ENCODE measurements at regions not wholly inside any gene's neighbourhood (a gene's known extent, or its start where the extent isn't known, plus 50 kb on each side); places are given as distances from the start of the nearest gene placed in this dataset.
"Not testable (repeated sequence)": the region's sequence is repeated elsewhere in the genome, so short reads cannot be mapped to it uniquely, and the experiment has no call there.

DNA sequence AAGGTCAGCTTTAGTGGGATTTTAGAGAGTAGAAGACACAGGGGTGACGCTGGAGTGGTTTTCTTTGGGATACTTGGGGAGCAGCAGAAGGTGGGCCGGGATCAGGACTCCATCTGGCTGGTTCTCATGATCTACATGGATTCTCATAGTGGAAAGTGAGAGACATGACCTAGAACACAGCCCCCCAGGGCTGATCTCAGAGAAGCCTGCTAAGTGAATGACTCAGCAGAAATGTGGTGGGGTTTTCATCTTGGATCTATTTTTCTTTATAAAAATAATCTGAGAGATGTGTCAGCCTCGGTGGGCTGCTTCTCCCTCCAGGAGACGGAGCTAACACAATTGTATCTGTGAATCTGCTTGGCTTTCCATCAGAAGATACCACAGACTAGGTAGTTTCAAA is 484.4 kb downstream of the TMEM121 start:
- no peaks in the 10 kb centered on the region for H3K27me3 Mint-ChIP-seq
- H3K27ac Mint-ChIP-seq, result no peak overlapping the region
- H3K9me3 Mint-ChIP-seq, result no peaks in the 10 kb centered on the region
- H3K4me3 Mint-ChIP-seq, result no peak overlapping the region
- H3K36me3 Mint-ChIP-seq, result peaks cover 1% of the 10 kb centered on the region
- H3K4me1 Mint-ChIP-seq, result peaks cover 60% of the 10 kb centered on the region

DNA sequence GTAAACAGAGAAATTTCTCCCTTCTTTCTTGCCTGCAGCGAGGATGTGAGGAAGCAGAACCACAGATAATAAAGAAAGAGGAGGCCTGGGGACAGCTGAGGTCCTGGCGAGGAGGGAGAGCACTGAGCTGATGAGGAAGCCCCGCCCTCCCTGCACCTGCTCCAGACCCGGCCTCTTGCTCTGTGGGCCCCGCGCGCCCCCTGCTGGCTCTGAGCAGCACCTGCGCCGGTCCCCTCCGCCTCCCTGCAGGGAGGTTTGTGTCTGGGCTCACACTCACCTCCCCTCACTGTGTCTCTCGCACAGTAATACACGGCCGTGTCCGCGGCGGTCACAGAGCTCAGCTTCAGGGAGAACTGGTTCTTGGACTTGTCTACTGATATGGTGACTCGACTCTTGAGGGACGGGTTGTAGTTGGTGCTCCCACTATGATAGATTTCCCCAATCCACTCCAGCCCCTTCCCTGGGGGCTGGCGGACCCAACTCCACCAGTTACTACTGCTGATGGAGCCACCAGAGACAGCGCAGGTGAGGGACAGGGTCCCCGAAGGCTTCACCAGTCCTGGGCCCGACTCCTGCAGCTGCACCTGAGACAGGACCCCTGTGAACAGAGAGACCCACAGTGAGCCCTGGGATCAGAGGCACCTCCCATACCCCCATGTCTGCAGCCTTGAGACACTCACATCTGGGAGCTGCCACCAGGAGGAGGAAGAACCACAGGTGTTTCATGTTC is 485.4 kb downstream of the TMEM121 start:
- H3K4me3 Mint-ChIP-seq, result peak overlapping the region; percentile 42
- H3K27me3 Mint-ChIP-seq, H3K36me3 Mint-ChIP-seq, H3K9me3 Mint-ChIP-seq: not testable (repeated sequence)
- peak overlapping the region; percentile 76 for H3K27ac Mint-ChIP-seq
- H3K4me1 Mint-ChIP-seq, result peaks cover 62% of the 10 kb centered on the region

DNA sequence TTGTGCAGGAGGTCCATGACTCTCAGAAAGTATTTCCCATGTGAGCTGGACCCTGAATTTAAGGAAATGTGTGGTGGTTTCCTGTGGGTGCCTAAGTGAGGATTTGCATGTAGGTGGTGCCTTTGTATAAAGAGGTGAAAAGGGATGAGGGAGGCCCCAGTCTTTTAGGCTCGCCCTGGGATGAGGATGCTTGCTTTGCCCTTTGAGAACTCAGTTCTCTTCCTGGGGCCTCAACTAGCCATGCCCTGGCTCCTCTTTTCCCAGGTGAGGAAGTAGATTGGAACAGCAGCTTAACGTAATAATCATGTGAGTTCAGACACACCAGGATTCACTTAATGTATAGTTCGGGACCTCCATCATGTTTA is 486.0 kb downstream of the TMEM121 start:
- not testable (repeated sequence) for H3K9me3 Mint-ChIP-seq, H3K36me3 Mint-ChIP-seq, H3K27me3 Mint-ChIP-seq
- Mint-ChIP-seq H3K4me1 (peaks cover 67% of the 10 kb centered on the region), H3K4me3 (peak overlapping the region; percentile 42), H3K27ac (peak overlapping the region; percentile 74)

DNA sequence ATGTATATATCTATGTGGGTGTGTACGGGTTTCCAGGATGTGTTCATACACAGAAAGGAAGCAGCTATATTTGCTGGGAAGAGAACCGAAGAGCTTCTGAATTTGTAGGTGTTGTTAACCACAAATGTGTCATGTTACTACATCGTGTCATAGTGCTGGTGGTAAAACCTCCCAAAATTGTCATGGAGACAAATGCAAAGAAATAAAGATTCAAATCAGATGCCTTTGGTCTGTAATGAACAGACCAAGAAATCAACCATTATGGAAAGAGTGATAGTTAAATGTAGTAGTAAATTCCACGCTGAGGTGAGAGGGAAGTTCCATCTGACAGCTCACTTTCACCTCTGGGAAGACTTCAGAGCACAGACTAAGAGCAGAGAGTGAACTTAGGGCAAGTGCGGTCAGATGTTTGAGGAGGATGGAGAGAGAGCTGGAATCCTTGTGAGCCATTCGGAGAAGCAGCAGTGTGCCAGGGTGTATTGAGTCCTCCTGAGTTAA is 487.5 kb downstream of the TMEM121 start:
- peaks cover 61% of the 10 kb centered on the region for H3K4me1 Mint-ChIP-seq
- H3K27ac Mint-ChIP-seq, result peak overlapping the region; percentile 94
- H3K27me3 Mint-ChIP-seq, result no peaks in the 10 kb centered on the region
- H3K36me3 Mint-ChIP-seq, result peaks cover 1% of the 10 kb centered on the region
- peak overlapping the region; percentile 56 for H3K4me3 Mint-ChIP-seq
- no peaks in the 10 kb centered on the region for H3K9me3 Mint-ChIP-seq

DNA sequence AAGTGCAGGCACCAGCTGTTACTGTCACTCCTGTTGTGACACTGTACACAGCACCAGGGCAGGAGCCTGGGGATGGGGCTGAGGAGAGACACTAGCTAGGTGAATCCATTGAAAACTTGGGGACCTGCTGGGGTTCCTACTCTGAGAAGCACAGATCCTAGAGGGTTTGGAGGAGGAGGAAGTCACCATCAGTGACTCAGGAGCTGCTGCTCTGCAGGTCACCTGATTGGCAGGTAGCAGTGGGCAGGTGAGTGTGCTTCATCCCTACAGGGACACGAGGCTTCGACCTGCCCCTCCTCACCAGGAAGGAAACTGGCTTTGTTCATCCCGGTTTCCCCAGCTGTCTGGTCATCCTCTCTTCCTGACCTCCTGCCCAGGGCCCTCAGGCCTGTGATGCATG is 491.6 kb downstream of the TMEM121 start:
- not testable (repeated sequence) for H3K36me3 Mint-ChIP-seq, H3K9me3 Mint-ChIP-seq, H3K27ac Mint-ChIP-seq, H3K27me3 Mint-ChIP-seq, H3K4me3 Mint-ChIP-seq
- peaks cover 60% of the 10 kb centered on the region for H3K4me1 Mint-ChIP-seq

DNA sequence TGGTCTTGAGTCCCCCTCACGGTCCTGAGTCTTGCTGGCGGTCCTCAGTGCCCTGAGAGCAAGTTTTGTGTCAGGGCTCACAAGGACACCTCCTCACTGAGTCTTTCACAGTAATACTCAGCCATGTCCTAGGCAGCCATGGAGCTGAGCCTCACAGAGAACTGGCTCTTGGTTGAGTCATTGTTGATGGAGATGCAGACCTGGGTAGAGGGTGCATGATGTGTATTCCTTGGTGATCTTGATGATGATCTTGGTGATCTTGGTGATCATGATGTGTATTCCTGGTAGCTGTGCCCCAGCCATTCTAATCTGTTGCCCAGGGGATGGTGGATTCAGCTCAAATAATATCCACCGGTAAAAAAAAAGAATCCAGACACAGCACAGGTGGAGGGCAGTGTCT is 495.4 kb downstream of the TMEM121 start:
- Mint-ChIP-seq H3K4me3 (no peak overlapping the region), H3K9me3 (peaks cover 9% of the 10 kb centered on the region), H3K4me1 (peaks cover 59% of the 10 kb centered on the region), H3K36me3 (peaks cover 6% of the 10 kb centered on the region), H3K27me3 (no peaks in the 10 kb centered on the region), H3K27ac (peak overlapping the region; percentile 70)

DNA sequence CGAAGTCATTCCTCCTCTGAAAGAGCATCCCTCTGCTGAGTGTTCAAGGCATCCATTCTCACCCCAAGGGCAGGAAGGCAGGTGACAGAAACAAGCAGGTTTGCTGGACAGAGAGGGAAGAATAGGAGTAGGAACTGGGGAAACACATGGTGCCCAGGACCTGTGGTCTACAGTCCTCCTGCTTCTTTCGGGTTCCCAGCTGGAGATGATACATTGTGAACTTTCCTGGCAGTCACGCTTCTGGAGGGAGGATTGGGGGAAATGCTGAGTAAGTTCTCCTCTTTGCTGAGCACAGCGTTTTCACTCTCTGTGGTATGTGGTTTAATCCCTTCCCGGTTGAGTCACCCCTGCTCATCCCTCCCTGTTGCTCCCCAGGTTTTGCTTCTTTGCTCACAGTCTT is 496.3 kb downstream of the TMEM121 start:
- not testable (repeated sequence) for H3K36me3 Mint-ChIP-seq, H3K9me3 Mint-ChIP-seq, H3K27me3 Mint-ChIP-seq
- peak overlapping the region; percentile 86 for H3K27ac Mint-ChIP-seq
- H3K4me1 Mint-ChIP-seq, result peaks cover 54% of the 10 kb centered on the region
- H3K4me3 Mint-ChIP-seq, result peak overlapping the region; percentile 46

DNA sequence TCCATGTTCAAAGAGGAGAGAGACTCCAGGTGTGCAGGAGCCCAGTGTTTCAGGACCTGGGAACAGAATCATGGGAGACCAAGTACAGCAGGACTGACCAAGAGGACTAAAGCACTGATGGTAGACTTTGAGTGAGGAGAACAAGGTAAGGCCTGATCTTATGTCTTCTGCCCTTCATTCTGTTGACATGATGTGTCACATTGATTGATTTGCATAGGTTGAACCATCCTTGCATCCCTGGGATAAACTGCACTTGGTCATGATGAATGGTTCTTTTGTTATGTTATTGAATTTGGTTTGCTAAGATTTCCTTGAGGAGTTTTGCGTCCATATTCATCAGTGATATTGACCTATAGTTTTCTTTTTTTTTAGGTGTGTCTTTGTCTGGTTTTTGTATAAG is 497.0 kb downstream of the TMEM121 start:
- peaks cover 6% of the 10 kb centered on the region for H3K36me3 Mint-ChIP-seq
- no peak overlapping the region for H3K27ac Mint-ChIP-seq
- no peaks in the 10 kb centered on the region for H3K27me3 Mint-ChIP-seq
- peaks cover 54% of the 10 kb centered on the region for H3K4me1 Mint-ChIP-seq
- H3K9me3 Mint-ChIP-seq, result peaks cover 9% of the 10 kb centered on the region
- peak overlapping the region; percentile 16 for H3K4me3 Mint-ChIP-seq

DNA sequence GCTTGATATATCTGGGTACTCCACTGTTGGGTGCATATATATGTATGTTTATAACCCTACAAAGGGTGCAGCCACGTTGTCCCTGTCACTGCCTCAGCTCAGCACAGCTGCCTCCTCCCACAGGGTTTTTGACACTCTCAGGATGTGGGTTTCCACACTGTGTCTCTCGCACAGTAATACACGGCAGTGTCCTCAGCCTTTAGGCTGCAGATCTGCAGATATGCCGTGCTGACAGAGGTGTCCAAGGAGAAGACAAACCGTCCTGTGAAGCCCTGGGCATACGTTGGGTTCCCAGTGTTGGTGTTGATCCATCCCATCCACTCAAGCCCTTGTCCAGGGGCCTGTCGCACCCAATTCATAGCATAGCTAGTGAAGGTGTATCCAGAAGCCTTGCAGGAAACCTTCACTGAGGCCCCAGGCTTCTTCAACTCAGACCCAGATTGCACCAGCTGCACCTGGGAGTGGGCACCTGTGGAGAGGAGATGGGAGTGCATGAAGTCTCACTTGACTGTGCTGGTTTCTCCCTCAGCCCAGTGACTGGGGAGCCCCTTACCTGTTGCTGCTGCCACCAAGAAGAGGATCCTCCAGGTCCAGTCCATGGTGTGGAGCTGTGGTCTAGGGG is 498.7 kb downstream of the TMEM121 start:
- H3K27ac Mint-ChIP-seq, result peak overlapping the region; percentile 76
- H3K4me3 Mint-ChIP-seq, result peak overlapping the region; percentile 42
- peaks cover 54% of the 10 kb centered on the region for H3K4me1 Mint-ChIP-seq
- H3K9me3 Mint-ChIP-seq, result peaks cover 9% of the 10 kb centered on the region
- peaks cover 6% of the 10 kb centered on the region for H3K36me3 Mint-ChIP-seq
- no peaks in the 10 kb centered on the region for H3K27me3 Mint-ChIP-seq

DNA sequence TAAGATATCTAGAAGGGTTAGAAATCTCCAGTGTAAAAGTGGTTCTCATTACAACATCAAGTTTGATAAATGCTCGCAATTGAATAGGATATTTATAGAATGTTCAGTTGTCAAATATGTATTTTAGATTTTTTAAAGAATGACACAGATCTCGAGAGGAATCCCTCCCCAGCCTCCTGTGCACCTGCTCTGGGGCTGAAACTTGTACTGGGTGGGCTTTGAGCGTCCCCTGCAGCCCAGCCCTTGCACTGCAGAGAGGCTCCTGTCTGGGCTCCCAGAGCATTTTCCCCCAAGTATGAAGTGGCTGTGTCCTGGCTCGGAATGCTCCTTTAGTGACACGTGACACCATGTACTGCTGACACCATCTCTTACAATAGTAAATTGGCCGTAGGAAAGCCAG is 499.6 kb downstream of the TMEM121 start:
- H3K9me3 Mint-ChIP-seq, result peaks cover 9% of the 10 kb centered on the region
- peaks cover 6% of the 10 kb centered on the region for H3K36me3 Mint-ChIP-seq
- no peaks in the 10 kb centered on the region for H3K27me3 Mint-ChIP-seq
- no peak overlapping the region for H3K27ac Mint-ChIP-seq
- peaks cover 51% of the 10 kb centered on the region for H3K4me1 Mint-ChIP-seq
- H3K4me3 Mint-ChIP-seq, result no peak overlapping the region

DNA sequence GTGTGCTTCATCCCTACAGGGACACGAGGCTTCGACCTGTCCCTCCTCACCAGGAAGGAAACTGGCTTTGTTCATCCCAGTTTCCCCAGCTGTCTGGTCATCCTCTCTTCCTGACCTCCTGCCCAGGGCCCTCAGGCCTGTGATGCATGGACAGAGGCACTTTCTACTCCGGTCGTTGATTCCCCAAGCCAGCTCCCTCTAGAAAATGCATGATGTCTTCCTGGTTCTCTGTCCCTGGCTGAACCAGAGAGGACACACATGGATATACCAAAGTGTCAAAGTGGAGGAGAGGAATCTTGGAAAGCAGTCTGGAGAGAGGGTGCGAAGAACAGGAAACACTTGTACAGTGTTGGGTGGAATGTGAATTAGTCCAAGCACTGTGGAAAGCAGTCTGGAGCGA is 501.4 kb downstream of the TMEM121 start:
- H3K36me3 Mint-ChIP-seq, H3K27me3 Mint-ChIP-seq, H3K4me3 Mint-ChIP-seq, H3K9me3 Mint-ChIP-seq, H3K27ac Mint-ChIP-seq: not testable (repeated sequence)
- H3K4me1 Mint-ChIP-seq, result peaks cover 34% of the 10 kb centered on the region

DNA sequence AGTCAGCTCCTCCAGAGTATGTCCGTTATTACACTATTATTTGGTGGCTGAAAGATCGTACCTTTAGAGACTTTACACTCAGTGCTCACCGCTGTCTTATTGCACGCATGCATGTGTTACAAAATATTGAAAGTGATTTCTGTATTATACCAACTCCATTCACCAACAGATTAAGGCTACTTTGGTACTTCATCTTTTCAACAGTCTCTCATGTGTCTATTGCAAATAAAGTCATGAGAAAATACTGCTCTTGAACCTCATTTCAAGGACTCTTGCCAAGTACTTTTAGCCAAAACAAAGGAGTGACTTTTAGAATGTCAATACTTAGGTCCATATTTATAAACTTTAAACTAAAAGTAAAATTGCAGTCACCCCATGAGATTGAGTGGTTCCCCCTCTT is 503.6 kb downstream of the TMEM121 start:
- Mint-ChIP-seq H3K9me3 (no peaks in the 10 kb centered on the region), H3K27ac (peak overlapping the region; percentile 76), H3K27me3 (no peaks in the 10 kb centered on the region), H3K36me3 (no peaks in the 10 kb centered on the region), H3K4me3 (no peak overlapping the region), H3K4me1 (peaks cover 13% of the 10 kb centered on the region)

DNA sequence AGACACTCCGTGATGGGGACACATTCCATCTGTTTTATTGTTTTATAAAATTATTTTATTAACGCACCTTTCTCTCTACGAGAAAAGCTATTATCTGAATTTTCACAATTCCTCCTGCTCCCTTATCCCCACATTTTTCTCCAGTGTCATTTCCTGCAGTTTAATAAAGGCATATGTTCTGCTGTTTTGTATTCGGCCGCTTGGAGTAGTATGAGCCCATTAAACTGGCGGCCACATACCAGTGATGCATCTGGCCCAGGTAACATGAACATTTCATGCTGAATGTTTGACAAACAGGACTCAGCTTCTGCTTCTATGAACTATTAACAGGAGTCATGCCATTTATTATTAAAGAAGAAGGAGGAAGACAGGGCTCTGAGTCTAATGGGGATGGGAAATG is 511.0 kb downstream of the TMEM121 start:
- H3K27me3 Mint-ChIP-seq, result no peaks in the 10 kb centered on the region
- H3K4me1 Mint-ChIP-seq, result peaks cover 10% of the 10 kb centered on the region
- H3K27ac Mint-ChIP-seq, result no peak overlapping the region
- H3K4me3 Mint-ChIP-seq, result no peak overlapping the region
- no peaks in the 10 kb centered on the region for H3K9me3 Mint-ChIP-seq
- H3K36me3 Mint-ChIP-seq, result no peaks in the 10 kb centered on the region

DNA sequence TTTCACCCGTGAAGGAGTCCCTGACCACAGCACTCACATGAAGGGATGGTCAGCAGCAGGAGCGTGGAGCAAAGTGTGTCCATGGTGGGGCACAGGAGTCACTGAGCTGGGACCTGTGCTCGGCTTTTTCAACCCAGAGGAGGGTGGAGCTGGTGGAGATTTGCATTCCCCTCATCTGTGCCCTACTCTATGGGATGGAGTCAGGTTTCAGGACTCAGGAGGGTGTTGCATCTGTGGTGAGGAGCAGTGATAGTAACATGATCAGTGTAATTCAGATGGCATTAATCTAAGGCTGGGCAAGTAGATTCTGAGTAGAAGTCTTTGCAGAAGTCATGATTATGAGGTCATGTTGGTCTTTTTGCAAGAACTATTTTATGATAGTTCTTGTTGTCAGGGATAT is 511.9 kb downstream of the TMEM121 start:
- Mint-ChIP-seq H3K4me3 (no peak overlapping the region), H3K27me3 (no peaks in the 10 kb centered on the region), H3K36me3 (no peaks in the 10 kb centered on the region), H3K9me3 (no peaks in the 10 kb centered on the region), H3K4me1 (peaks cover 10% of the 10 kb centered on the region), H3K27ac (peak overlapping the region; percentile 60)

DNA sequence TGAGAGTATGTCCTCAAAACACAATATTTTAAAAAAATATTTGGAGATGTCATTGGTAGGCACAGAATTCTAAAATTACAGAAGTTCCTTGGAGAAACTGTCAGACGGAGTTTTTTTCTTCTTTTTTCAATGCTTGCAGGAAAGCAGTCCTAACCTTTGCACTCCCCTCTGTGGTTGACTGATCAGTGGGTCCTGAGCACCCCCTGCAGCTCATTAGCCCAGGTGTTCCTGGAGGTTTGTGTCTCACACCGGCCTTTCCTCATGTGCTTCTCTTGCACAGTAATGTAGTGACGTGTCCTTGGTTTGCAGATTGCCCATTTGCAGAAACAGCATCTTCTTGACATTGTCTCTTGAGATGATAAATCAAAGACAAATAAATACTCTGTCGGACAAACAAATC is 513.0 kb downstream of the TMEM121 start:
- Mint-ChIP-seq H3K4me1 (peaks cover 10% of the 10 kb centered on the region), H3K27ac (no peak overlapping the region), H3K27me3 (no peaks in the 10 kb centered on the region), H3K36me3 (no peaks in the 10 kb centered on the region), H3K9me3 (no peaks in the 10 kb centered on the region), H3K4me3 (no peak overlapping the region)

DNA sequence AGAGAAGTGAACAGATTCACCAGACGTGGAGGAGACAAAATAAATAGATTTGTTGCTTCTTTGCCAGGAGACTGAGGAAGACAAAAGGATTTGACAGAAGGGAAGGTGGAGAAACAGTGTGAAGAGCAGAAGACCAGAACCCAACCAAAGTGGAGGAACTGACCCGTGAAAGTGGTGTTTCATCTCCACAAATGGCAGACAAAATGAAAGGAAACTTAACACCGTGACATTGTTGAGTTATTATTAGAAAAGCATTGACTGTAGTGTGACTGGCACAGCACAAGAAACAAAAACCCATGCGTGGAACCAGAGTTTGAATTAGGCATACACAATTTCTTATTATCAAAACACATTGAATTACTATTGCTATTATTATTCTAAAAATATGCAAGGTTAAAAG is 518.1 kb downstream of the TMEM121 start:
- Mint-ChIP-seq H3K9me3 (no peaks in the 10 kb centered on the region), H3K27me3 (peaks cover 2% of the 10 kb centered on the region), H3K4me1 (peaks cover 5% of the 10 kb centered on the region), H3K27ac (no peak overlapping the region), H3K4me3 (no peak overlapping the region), H3K36me3 (no peaks in the 10 kb centered on the region)

Measured in activated naive CD4-positive, alpha-beta T cell treated with anti-CD3 and anti-CD28 coated beads, Interleukin-2, amount 50 U/mL, for 24 hours (primary cell).